ENCODE measurements at regions not wholly inside any gene's neighbourhood (a gene's known extent, or its start where the extent isn't known, plus 50 kb on each side); places are given as distances from the start of the nearest gene placed in this dataset.

GRCh38 chr12:91608542-91608941, 425.9 kb upstream of the DCN start:
- no peak for DNase-seq

DNA sequence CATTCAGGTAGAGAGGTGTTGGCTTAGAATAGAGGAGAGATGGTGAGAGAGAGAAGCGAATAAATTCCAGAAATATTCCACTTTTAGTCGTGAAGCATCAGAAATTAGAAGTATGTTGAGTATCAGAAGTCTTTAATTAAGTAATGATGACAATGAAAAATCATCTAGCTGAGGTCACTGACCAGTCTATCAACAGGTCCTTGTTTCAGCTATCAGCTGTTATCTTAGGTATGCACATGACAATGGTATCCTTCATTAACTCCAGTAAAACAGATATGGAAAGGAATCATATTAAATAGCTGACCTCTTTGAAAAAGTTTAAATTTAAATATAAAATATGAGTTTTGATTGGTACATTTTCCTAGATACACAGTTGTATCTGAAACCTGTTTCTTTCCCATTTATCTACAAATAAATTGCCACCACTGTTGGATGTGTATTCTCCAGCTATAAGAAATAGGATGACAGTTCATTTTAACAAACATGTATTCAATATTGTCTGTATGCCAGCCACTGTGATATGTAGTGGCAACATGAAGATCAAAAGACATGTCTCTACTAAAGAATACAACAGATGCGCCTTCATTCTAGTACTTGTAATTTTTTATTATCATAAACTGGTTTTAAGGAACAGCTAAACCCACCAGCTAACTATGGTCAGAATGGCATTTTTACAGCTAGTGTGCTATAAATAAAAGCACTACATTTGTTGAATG, 424.2 kb upstream of the DCN start:
- DNase-seq: no peak

DNA sequence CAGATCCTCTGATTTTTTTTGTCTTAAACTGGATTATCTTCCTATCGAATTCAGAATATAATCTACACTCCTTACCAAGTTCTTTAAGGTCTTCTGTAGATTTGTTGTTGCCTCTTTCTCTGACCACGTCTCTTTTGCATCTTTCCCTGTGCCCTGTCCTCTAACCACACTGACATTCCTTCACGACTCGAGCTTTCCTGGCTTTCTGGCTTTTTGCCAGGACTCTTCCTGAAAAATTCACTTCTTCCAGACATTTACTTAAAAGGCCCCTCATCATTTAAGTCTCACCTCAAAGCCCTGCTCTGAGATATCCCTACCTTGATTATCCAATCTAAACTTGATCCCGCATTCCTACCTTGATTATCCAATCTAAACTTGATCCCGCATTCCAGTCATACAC, 422.3 kb upstream of the DCN start:
- no peak for DNase-seq

- DNase-seq: no peak
These were observed 420.4 kb upstream of the DCN start for GRCh38 chr12:91603060-91603459.

- no peak for DNase-seq
These were observed 418.4 kb upstream of the DCN start for GRCh38 chr12:91601054-91601453.

GRCh38 chr12:91594715-91595114, 412.1 kb upstream of the DCN start:
- DNase-seq: no peak

GRCh38 chr12:91591639-91591987, 409.0 kb upstream of the DCN start:
- DNase-seq: no peak

DNA sequence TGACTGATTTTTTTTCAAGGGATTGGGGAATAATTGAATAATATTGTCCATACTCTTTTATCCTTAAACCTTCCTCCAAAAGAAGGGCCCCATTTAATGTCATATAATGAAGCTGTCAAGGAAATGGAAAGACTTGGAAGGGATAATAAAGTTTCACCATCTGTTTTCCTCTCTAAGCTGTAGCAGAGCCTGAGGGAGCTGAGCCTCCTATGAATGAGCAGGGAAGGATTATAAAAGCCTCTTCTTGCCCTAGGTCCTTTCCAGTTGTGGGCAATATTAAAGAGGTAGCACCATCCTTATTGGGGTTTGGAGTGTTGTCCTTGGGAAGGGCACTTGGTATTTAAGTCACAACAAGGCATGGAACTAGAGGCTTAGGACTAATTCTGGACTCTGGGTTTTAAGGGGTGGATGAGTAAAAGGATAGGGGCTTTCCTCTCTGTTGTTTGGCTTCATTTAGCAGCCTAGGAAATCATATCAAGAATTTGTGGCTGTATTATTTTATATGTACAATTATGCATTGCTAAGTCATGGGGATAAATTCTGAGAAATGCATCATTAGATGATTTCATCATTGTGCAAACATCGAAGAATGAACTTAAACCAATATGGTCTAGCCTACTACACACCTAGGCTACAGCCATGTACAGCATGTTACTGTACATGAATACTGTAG, 408.5 kb upstream of the DCN start:
- no peak for DNase-seq

- DNase-seq: no peak
These were observed 406.3 kb upstream of the DCN start for GRCh38 chr12:91588874-91589454.

- DNase-seq: no peak
These were observed 403.4 kb upstream of the DCN start for GRCh38 chr12:91586015-91586414.

DNA sequence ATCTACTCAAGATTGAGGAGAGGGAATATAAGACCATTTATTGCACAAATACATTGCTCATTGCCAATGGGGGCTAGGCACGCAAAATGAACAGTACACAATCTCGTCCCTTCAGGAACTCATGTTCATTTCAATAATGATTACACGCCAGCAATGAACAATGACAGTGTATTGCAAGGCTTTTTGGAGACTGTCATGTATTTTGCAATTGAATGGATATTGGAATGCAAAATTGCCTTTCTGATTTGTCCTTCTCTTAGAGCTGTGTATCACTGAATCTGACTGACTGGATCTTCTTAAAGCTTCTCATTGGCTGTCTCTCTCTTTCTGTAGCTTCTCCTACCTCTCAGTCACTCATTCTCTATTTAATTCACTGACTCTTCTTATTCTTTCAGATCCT, 400.2 kb upstream of the DCN start:
- DNase-seq: no peak

GRCh38 chr12:91579516-91580263, 397.1 kb upstream of the DCN start:
- DNase-seq: no peak

DNA sequence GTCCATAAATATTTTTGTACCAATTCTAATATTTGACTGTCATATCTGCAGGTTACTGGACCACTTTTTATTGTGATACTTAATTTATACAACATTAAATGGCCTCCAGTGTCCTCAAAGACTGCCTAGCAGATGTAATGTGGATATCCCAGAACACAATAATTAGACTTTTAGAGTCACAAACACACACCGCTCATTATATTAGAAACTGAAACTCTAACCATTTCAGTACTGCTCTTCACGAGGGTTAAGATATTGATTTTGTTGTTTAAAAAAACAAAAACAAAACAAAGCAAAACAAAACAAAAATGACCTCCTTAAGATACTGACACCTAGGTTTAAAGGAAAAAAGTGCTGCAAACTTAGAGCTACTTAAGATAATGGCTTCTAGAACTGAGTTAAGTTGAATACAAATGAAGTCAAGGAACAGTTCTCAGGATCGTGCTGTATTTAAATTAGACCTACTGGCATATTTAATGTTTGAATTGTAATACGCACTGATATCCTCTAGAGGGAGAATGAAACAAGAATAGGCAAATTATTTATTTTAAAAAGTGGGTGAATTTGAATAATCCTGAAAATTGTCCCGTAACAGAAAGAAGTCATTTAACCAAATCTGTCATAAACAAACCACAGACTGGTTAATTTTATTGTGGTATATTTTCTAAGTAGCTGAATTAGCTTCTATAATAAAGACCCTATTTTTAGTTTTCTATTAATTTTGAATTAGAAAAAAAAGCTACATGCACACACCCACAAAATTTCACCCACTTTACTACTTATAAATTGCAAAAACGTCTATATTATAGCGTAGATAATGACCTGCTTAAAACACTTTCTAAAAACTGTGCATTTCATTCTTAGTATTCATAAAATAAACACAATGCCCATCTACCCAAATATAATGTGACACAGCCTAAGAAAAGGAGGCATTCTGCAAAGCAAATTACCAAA, 395.2 kb upstream of the DCN start:
- DNase-seq: no peak

- DNase-seq: no peak
These were observed 393.8 kb upstream of the DCN start for GRCh38 chr12:91576432-91576831.

GRCh38 chr12:91575630-91576029, 393.0 kb upstream of the DCN start:
- no peak for DNase-seq

DNA sequence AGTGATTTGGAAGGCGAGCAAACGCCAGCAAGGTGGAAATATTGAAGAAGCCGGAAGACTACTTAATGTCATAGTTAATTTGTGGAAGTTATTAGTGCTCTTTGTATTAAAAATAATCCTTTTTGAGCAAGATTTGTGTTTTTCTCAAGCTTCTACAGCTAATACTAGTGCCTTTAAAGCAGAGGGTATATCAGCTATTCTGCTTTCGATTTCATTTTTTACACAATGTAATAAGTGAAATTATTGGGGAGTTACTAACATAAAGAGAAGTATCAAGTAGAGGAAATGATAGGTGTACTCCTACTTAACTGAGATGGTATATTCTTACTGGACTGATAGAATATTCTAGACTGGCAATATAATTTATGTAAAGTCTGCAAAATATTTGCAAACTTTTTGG, 392.4 kb upstream of the DCN start:
- DNase-seq: no peak

DNA sequence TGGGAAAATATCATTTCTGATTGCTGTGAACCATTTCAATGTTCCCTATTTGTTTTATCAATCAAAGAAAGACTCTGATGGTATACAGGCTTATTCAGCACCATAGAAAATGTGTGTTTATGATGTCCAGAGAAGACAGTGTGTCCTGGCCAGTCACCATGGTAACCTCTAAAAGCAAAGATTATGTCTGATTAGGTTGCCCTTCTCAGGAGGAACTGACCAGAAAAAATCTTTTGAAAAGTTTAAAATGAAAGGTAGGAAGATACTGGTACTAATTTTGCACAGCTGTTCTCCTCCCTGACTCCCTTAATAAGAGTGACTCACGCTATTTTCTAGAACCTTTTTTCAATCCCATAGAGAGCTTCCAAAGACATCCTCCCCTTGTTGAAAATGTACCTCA, 391.8 kb upstream of the DCN start:
- no peak for DNase-seq

- DNase-seq: no peak
These were observed 390.3 kb upstream of the DCN start for GRCh38 chr12:91572869-91573268.

- DNase-seq: no peak
These were observed 384.5 kb upstream of the DCN start for GRCh38 chr12:91567100-91567485.

GRCh38 chr12:91566328-91567099, 383.9 kb upstream of the DCN start:
- DNase-seq: no peak

GRCh38 chr12:91565846-91566245, 383.2 kb upstream of the DCN start:
- no peak for DNase-seq

- DNase-seq: no peak
These were observed 382.6 kb upstream of the DCN start for GRCh38 chr12:91565246-91565645.

All from T1000 (cell line).